Mucosa of rectum (tissue), 2 donors: ENCODE measurements at regions not wholly inside any gene's neighbourhood (a gene's known extent, or its start where the extent isn't known, plus 50 kb on each side); places are given as distances from the start of the nearest gene placed in this dataset.

Source experiments
- H3K27ac ChIP-seq, 2 donors: one replicate each; pipeline ENCODE4 v1.7.0; 2013; ENCODE audit warnings: inconsistent platforms in 2 of 2, low read depth in 2 of 2, low read length in 2 of 2
- H3K27me3 ChIP-seq, 2 donors: one replicate each; pipeline ENCODE4 v1.7.0; 2013; ENCODE audit warnings: low read length in 2 of 2; ENCODE audit not compliant: control insufficient read depth in 2 of 2, insufficient read depth in 2 of 2
- H3K36me3 ChIP-seq, 2 donors: one replicate each; pipeline ENCODE4 v1.7.0; 2013; ENCODE audit warnings: low read length in 2 of 2; ENCODE audit not compliant: control insufficient read depth in 2 of 2, insufficient read depth in 2 of 2
- H3K4me1 ChIP-seq, 2 donors: one replicate each; pipeline ENCODE4 v1.7.0; 2013; ENCODE audit warnings: low read length in 2 of 2, mild to moderate bottlenecking in 1 of 2; ENCODE audit not compliant: control insufficient read depth in 2 of 2, insufficient read depth in 2 of 2
- H3K4me3 ChIP-seq, 2 donors: one replicate each; pipeline ENCODE4 v1.7.0; 2013; ENCODE audit warnings: low read length in 2 of 2
- H3K9ac ChIP-seq, 2 donors: one replicate each; pipeline ENCODE4 v1.7.0; 2013; ENCODE audit warnings: low read length in 2 of 2, low read depth in 1 of 2, mild to moderate bottlenecking in 1 of 2
- H3K9me3 ChIP-seq, 2 donors: one replicate each; pipeline ENCODE4 v1.7.0; 2013; ENCODE audit warnings: low read length in 2 of 2; ENCODE audit not compliant: control insufficient read depth in 2 of 2
- donor health status: healthy.
- donor health status: Normal muscosa, but diverticular disease.

DNA sequence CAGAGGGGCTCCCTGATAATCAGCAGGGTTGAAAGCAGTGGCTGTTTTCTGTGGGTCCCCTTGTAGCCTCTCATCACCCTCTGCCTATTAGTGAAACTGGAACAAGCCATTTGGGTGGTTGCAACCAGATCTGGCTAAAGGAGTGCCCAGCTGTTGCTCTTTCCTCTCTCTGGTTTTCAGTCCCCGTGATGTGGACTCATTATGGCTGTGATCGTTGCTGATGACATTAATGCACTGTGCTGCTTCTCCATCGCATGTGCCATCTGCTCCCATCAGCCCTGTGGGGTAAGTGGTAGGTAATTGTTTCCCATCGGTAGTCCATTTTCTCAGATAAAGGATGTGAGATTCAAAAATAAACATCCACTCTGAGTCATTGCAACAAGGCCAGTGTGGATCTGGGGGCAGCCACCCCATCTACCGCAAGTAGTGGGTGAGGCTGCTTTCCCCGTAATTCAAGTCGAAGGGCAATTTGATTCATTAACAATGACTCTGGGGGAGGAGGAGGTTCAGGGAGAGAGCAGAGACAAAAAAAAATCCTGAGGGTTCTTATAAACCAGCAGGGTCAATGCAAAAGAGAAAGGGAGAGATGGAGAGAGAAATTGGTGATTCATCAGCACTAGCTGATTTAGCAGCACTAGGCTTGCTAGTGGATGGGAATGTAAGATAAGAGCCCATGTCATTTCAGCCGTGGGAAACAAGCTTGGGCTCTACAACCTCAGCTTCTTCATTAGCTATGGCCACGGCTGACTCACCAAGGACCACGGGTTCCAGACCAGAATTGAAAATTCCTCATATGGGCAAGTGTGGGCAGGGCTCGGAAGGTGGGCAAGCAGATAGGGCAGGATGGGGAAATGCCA lies 357.8 kb downstream of the MID1IP1 start:
- Histone ChIP-seq H3K4me1 (peaks cover 0 to 8% of the 10 kb centered on the region in 2 donors), H3K27me3 (no peaks in the 10 kb centered on the region), H3K4me3 (no peak overlapping the region), H3K36me3 (no peaks in the 10 kb centered on the region), H3K27ac (no peak overlapping the region), H3K9me3 (no peaks in the 10 kb centered on the region), H3K9ac (no peak overlapping the region)

DNA sequence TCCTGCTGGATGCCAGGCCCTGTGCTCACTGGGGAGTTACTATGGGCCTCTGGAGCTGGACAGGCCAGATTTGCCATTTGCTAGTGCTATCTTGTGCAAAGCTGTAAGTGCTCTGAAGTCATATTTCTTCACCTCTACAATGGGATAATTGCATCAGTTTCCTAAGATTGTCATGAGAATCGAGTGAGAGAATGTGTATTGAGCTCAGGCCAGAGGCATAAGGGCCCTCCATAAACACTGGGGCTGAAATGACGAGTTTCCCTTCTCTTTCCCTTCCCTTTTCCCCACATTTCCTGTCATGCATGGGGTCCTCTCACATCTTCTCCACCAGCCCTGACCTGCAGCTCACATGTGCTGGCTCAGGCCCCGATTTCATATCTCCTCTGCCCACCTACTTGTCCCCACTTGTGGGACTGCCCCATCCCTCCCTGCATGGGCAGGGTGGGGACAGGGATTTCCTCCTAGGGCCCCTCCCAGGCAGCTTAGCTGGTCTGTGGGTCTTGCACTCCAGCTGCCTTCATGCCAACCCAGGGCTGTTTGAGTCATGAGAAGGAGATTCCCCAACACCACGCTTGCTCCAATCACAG lies 358.8 kb downstream of the MID1IP1 start:
- Histone ChIP-seq H3K36me3 (no peaks in the 10 kb centered on the region), H3K27ac (no peak overlapping the region), H3K9me3 (no peaks in the 10 kb centered on the region), H3K27me3 (no peaks in the 10 kb centered on the region), H3K9ac (no peak overlapping the region), H3K4me3 (no peak overlapping the region), H3K4me1 (peaks cover 0 to 8% of the 10 kb centered on the region in 2 donors)

DNA sequence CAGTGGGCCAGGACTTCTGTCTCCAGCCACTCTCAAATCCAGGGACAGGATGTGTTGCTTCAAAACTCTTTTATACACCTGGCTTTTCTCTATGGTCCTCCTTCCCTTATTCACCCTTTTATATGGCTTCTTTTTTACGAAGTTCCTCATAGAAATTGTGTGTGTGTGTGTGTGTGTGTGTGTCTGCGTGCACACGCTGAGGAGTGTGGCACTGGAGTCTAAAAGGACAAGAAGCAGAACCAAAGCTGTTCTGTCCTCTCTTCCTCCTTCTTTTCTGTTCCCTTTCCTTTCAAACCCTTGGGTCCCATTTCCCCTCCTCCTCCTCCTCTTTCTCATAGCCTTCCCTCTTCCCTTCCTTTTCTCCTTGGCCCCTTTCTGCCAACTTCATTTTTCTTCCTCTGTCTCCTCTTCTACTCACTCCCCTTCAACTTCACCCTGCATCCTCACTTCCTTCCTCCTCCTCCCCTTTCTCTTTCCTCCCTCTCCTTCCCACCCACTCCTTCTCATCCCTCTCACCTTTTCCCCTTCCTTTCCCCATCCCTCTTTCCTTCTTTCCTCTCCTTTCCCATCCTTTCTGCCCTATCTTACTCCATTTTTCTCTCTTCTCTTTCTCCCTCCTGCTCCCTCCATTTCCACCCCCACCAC lies 360.5 kb downstream of the MID1IP1 start:
- Histone ChIP-seq H3K9me3 (no peaks in the 10 kb centered on the region), H3K27me3 (peaks cover 1 to 3% of the 10 kb centered on the region in 2 donors), H3K4me3 (no peak overlapping the region), H3K36me3 (no peaks in the 10 kb centered on the region), H3K27ac (no peak overlapping the region), H3K4me1 (peaks cover 0 to 8% of the 10 kb centered on the region in 2 donors), H3K9ac (no peak overlapping the region)

DNA sequence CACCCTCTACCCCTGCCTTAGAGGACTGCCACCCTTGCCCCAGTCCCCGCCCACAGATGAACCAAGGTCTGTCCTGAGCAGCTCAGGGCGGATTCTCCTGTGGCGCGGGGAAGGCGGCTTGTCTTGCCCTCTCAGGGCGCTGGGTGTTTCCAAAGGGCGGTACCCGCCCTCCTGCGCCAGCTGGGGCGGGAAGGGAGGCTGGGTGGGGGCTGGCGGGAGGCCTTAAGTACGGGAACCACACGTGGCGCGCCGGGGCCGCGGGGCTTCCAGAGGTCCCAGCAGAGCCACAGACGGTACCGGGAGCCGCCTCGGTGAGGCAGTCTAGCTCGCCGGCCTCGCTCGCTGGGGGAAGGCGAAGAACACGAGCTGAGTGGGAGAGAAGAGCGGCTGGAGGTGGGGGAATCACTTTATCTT lies 361.1 kb downstream of the MID1IP1 start:
- no peak overlapping the region for H3K9ac ChIP-seq
- no peak overlapping the region for H3K27ac ChIP-seq
- no peaks in the 10 kb centered on the region for H3K9me3 ChIP-seq
- H3K4me3 ChIP-seq = no peak overlapping the region
- H3K36me3 ChIP-seq = no peaks in the 10 kb centered on the region
- H3K27me3 ChIP-seq = peaks cover 4 to 5% of the 10 kb centered on the region in 2 donors
- peaks cover 0 to 8% of the 10 kb centered on the region in 2 donors for H3K4me1 ChIP-seq

DNA sequence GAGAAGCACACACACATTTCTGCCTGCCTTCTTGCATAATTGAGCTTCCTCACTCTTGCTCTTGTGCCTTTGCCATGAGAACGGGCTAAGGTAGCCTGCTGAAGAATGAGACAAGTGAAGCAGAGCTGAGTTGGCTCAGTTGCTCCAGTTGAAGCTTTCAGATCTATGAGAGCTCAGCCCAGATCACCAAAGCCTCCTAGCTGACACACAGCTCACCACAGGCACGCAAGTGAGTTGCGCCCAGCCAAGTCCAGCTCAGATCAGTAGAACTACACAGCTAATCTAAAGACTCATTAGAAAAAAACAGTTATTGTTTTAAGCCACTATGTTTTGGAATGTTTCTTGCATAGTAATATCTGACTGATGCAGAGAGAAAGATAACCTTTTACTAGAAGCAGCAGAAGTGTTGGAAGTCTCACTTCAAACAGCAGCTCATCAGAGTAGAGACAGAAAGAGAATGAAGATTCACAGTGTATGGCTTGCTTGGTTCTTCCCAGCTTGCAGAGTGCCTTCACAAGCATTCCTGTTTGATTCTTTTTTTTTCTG lies 362.4 kb downstream of the MID1IP1 start:
- H3K36me3 ChIP-seq = no peaks in the 10 kb centered on the region
- no peak overlapping the region for H3K27ac ChIP-seq
- no peak overlapping the region for H3K9ac ChIP-seq
- H3K4me1 ChIP-seq = peaks cover 0 to 8% of the 10 kb centered on the region in 2 donors
- H3K9me3 ChIP-seq = no peaks in the 10 kb centered on the region
- peaks cover 4 to 5% of the 10 kb centered on the region in 2 donors for H3K27me3 ChIP-seq
- H3K4me3 ChIP-seq = no peak overlapping the region

DNA sequence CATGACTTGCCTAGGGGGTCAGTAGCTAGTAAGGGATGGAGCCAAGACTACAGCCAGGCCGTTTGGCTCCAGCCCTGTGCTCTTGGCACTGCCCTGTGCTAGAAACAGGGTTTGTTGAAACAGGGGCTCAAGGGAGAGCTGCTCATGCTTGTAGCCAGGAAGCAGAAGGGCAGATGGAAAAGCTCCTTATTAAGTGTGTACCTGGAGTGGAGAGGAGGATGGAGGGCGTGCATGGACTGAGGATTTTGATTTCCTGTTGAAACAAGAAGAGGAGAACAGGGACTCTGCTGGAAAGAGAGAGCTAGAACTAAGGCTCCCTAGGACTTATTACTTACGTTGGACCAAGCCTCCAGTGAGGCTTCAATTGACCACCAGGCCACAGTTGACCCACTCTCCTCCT lies 363.0 kb downstream of the MID1IP1 start:
- H3K27me3 ChIP-seq = peaks cover 4 to 5% of the 10 kb centered on the region in 2 donors
- no peaks in the 10 kb centered on the region for H3K9me3 ChIP-seq
- no peaks in the 10 kb centered on the region for H3K36me3 ChIP-seq
- no peak overlapping the region for H3K9ac ChIP-seq
- peaks cover 0 to 8% of the 10 kb centered on the region in 2 donors for H3K4me1 ChIP-seq
- no peak overlapping the region for H3K4me3 ChIP-seq
- no peak overlapping the region for H3K27ac ChIP-seq

DNA sequence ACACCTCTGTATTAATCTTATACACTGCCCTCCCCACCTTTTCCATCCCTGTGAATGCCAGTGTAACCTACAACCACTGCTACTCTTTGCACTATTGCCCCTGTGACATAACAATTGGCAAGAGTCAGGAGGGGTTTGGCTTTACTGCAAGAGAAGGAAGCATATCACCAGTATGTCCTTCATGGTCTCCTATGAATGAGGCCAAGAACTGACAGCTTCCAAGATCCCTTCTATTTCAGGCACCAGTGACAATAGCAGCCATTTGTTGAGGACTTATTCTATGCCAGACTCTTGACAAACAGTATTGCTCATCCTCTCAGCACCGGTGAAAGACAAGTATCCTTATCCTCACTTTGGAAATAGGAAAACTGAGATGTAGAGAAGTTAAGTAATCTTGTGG lies 363.9 kb downstream of the MID1IP1 start:
- no peak overlapping the region for H3K27ac ChIP-seq
- no peak overlapping the region for H3K4me3 ChIP-seq
- H3K27me3 ChIP-seq = peaks cover 5 to 6% of the 10 kb centered on the region in 2 donors
- peaks cover 0 to 8% of the 10 kb centered on the region in 2 donors for H3K4me1 ChIP-seq
- H3K36me3 ChIP-seq = no peaks in the 10 kb centered on the region
- no peak overlapping the region for H3K9ac ChIP-seq
- no peaks in the 10 kb centered on the region for H3K9me3 ChIP-seq

DNA sequence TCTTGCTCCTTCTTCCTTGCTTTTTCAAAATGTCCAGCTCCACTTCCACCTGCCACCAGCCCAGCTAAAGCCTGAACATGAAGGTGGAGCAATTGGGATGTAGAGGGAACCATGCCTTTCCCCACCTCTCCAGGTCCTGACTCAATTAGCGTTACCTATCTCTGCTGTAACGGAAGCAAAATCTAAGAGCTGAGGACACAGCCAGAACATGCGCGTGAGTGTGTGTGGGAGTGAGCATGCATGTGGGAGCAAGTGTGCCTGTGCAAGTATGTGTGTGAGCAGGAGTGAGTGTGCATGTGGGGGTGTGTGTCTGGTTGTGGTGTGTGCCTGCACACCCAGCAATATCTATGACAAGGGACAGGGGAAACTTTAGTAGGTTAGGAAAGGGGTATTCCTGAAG lies 364.5 kb downstream of the MID1IP1 start:
- Histone ChIP-seq H3K4me1 (peaks cover 0 to 8% of the 10 kb centered on the region in 2 donors), H3K4me3 (no peak overlapping the region), H3K36me3 (no peaks in the 10 kb centered on the region), H3K27me3 (peaks cover 5 to 6% of the 10 kb centered on the region in 2 donors), H3K9ac (no peak overlapping the region), H3K27ac (no peak overlapping the region), H3K9me3 (no peaks in the 10 kb centered on the region)

DNA sequence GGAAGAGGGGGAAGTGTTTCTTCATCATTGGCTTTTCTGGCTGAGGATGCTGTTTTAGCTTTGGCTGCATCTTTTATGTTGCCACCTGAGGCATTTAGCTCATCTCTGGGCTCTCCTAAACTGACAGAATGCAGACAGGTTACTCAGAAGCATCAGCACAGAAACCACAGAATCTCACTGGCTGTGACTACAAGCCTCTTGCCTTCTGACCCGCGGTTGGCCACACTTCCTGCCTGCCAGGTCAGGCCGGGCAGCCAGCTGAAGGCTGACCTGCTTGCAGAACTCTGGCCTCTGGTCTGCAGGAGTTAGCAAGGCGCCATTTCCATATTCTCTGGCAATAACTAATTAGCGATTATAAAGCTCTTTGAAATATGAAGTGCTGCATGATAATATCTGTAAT lies 366.5 kb downstream of the MID1IP1 start:
- H3K36me3 ChIP-seq = no peaks in the 10 kb centered on the region
- H3K9me3 ChIP-seq = peaks cover 0 to 3% of the 10 kb centered on the region in 2 donors
- peaks cover 5 to 6% of the 10 kb centered on the region in 2 donors for H3K27me3 ChIP-seq
- H3K27ac ChIP-seq = no peak overlapping the region
- no peak overlapping the region for H3K4me3 ChIP-seq
- H3K9ac ChIP-seq = no peak overlapping the region
- H3K4me1 ChIP-seq = no peaks in the 10 kb centered on the region

DNA sequence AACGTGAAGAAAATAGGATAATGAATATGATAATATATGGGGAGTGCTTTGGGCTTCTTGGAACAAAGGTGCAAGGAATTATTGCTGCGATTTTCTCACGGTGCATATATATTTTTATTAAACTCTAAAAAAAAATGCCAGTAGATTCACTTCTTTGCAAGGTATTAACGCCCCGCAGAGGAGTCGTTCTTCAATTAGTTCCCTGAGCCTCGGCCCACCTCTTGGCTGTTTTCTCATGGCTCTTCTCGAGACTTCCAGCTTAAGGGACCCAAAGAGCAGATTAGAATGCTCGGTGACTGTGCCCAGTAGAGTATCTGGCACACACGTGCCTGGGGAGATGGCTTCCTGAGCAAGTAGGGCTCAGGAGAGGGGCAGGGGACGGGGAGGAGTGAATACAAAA lies 367.4 kb downstream of the MID1IP1 start:
- peaks cover 0 to 3% of the 10 kb centered on the region in 2 donors for H3K9me3 ChIP-seq
- H3K27me3 ChIP-seq = peaks cover 5 to 6% of the 10 kb centered on the region in 2 donors
- no peak overlapping the region for H3K4me3 ChIP-seq
- H3K9ac ChIP-seq = no peak overlapping the region
- no peak overlapping the region for H3K27ac ChIP-seq
- no peaks in the 10 kb centered on the region for H3K36me3 ChIP-seq
- no peaks in the 10 kb centered on the region for H3K4me1 ChIP-seq
